GM21723 (cell line): ENCODE measurements at regions not wholly inside any gene's neighbourhood (a gene's known extent, or its start where the extent isn't known, plus 50 kb on each side); places are given as distances from the start of the nearest gene placed in this dataset.

Source experiments
- ATAC-seq: cut with Tn5 transposase; IDR thresholded peaks from one replicate; pipeline ENCODE4 v1.9.1; 2021; ENCODE audit warnings: mild to moderate bottlenecking, moderate library complexity; ENCODE audit not compliant: unreplicated experiment

DNA sequence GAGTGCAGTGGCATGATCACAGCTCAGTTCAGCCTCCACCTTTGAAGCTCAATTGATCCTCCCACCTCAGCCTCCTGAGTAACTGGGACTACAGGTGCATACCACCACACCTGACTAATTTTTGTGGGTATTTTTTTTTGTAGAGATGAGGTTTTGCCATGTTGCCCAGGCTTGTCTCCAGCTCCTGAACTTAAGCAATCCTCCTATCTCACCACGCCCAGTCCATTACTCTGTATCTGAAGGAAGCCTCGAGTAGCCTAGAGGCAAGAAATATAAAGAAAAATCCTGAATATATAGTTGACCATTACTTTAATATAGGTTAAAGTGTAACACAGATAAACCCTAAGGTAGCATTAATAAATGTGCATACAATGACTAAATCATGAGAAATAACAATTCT, 686.8 kb upstream of the PIK3C3 start:
- no peak for ATAC-seq

- no peak for ATAC-seq
These were observed 688.4 kb upstream of the PIK3C3 start for GRCh38 chr18:41266616-41267015.

DNA sequence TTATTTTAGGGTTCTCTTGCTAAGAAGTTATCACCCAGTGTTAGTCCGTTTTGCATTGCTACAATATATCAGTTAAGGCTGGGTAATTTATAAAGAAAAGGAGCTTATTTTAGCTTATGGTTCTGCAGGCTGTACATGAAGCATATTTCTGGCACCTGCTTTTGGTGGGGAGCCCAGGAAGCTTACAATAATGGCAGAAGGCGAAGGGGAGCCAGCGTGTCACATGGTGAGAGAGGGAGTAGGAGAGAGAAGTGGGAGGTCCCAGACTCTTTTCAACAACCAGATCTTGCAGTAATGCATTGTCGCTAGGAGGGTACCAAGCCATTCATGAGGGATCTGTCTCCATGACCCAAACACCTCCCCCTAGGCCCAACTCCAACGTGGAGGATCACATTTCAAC, 688.8 kb upstream of the PIK3C3 start:
- no peak for ATAC-seq

GRCh38 chr18:41265047-41265446, 690.0 kb upstream of the PIK3C3 start:
- no peak for ATAC-seq

- ATAC-seq, result no peak
These were observed 691.1 kb upstream of the PIK3C3 start for GRCh38 chr18:41263956-41264355.

- no peak for ATAC-seq
These were observed 692.3 kb upstream of the PIK3C3 start for GRCh38 chr18:41262688-41263087.

DNA sequence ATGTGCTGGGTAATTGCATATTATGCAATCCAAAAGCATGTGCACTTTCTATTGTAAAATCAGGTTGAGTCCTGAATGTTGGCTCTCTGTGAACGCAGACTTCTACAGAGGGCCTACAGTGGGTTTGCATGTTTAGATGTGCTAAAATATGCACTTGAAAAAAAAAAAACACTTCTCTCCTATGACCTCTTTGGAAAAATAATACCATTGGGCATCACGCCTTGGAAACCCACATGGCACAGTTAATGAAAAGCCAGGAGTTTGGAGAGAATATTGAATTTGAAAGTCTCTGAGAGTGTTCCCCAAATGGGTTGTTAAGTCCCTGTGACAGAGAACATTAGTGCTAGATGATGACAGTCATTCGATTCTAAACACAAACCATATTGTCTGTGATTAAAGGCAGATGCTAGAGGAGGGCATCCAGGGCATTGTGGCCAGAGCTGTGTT, 710.4 kb upstream of the PIK3C3 start:
- no peak for ATAC-seq

DNA sequence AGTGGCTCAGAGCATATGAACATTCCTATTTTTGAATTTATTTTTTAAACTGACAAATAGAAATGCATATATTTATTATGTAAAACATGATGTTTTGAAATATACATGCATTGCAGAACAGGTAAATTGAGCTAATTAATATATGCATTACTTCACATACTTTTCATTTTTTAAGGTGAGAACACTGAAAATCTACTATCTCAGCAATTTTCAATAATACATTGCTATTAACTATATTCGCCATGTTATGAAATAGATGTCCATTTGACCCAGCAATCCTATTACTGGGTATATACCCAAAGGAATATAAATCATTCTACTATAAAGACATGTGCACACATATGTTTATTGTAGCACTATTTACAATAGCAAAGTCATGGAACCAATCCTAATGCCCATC, 717.7 kb upstream of the PIK3C3 start:
- ATAC-seq, result no peak

GRCh38 chr18:41231681-41232080, 723.4 kb upstream of the PIK3C3 start:
- ATAC-seq, result no peak

- ATAC-seq, result no peak
These were observed 727.0 kb upstream of the PIK3C3 start for GRCh38 chr18:41227993-41228392.

DNA sequence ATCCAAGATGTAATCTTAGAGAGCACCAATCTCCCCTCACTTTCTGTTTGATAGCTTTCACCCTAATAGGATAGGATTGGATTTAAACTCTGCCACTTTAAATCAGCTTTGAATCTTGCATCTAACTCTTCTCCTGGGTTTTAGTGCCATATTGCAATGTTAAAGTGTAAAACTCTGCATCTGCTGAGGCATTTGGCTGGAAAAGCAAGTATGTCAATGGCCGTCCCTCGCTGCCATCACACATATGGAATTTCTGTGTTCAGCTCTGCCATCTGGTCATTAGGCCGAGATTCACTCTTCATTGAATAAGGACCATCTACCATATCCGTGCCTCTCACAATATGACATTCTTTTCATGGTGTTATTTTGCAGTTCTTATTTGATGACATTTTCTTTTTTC, 728.1 kb upstream of the PIK3C3 start:
- ATAC-seq, result no peak

DNA sequence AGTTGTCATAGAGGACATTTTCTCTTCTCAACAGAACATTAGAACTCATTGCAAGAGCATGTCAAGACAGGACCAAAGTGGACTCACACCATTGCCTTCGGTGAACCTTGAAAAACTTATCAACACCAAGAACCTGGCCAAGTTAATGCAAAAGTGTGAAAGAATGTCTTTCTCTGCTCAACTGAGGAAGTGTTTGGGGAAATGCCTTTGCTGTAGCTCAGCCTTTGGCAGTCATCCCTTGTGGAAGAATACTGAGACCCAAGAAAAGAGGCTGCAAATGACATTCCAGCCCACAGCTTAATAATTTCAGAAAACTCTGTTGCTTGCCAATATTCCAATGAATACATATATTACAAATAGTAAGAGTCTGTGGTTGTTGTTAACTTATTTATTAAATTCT, 728.8 kb upstream of the PIK3C3 start:
- no peak for ATAC-seq

DNA sequence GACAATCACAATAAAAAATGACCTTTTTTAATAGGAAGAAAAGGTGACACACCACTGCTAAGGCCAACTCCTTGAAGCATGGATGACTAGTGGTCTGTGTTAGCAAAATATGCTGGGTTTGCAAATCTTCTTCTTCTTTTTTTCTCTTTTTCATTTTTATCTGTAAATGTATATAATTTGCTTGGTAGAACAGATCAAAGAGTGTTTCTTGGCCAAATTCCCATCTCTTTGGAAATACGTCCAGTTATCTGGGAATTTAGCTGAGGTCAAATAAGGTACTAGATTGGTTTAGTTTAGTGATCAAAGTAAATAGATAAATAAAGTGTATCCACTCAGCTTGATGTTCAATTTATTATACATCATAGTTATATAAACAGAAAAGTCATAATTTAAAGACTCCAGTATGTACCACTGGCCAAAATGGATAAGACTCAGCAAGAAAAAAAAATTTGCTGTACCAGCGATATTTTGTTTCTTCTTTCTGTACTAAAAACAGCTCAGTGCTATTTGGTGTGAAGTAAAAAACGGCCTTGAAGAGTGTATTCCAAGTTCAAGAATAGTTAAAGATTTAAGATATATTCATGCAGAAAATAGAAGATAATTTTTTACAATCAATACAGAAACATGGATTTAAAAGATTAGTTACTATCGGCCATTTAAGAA, 738.6 kb upstream of the PIK3C3 start:
- no peak for ATAC-seq

- ATAC-seq, result no peak
These were observed 747.3 kb upstream of the PIK3C3 start for GRCh38 chr18:41207706-41208105.

- no peak for ATAC-seq
These were observed 748.6 kb upstream of the PIK3C3 start for GRCh38 chr18:41206341-41206830.

DNA sequence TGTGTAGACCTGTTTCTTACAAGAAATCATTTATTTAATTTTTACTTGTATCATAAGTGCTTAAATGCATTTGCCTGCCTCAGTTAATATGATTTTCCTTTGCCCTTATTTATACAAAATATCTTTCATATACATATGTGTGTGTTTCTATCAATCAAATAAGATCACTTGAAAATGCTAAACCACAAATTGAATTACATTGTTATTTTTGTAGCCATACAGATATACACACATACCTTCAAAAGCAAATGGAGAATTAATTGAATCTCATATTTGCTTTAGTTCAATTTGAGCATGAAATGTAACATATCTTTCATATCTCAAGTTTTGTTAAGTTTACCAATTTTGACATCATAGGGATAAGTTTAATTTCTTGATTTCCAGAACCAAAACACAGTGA, 755.8 kb upstream of the PIK3C3 start:
- no peak for ATAC-seq

DNA sequence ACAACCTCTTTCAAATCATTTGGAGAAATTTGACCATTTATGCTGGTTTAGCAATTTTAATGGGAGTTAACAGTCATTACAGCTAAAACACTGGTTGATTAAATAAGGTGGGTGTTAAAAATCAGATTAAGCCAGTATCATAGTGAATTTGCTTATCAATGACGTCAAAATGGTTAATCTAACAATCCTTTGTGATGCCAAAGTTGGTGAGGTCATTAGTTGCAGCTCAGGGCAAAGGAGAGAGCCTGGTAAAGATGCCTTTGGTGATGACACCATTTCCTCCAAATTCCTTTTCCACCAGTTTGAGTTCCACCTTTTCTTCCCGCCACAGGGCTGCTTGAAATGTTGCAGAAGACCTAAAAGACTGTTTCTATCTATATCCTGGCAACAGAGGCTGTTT, 757.1 kb upstream of the PIK3C3 start:
- ATAC-seq, result no peak

- no peak for ATAC-seq
These were observed 784.7 kb upstream of the PIK3C3 start for GRCh38 chr18:41170346-41170745.

DNA sequence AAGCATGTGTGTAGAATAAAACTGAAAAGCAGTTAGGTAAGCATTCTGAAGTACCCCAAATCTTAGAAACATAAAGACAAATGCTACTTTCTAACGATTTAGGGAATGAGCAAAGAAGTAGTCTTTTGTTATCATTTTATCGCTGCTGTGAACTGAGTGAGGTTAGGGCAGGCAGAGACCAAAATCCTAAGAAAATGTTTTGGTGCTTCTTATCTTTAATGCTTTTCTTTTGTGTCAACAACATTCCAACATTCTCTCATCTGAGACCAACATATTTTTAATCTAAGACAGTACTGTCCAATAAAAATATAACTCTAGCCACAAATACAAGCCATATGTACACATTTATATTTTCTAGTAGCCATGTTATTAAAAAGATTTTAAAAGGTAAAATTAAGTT, 789.4 kb upstream of the PIK3C3 start:
- ATAC-seq, result no peak

GRCh38 chr18:41162781-41163180, 792.3 kb upstream of the PIK3C3 start:
- ATAC-seq, result no peak

DNA sequence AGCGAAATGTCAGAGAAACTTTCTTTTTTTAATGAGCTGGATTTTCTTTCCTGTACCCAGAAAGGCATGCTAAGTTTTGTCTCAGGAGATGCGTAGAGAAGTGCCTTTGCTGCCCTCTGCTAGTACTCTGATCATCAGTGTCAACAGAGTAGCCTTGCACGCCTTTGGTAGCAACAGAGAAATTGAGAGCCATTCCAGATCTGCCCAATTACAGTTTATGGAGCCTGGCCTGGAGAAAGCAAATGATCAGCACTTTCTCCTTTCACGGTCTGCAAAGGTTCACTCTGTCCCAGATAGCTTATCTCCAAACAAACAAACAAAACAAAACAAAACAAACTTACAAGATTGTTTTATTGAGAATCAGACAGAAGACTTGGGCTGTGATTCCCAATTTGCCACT, 792.8 kb upstream of the PIK3C3 start:
- ATAC-seq, result no peak

- no peak for ATAC-seq
These were observed 798.9 kb upstream of the PIK3C3 start for GRCh38 chr18:41155910-41156851.
